OCI-LY3 (cell line): ENCODE measurements at regions not wholly inside any gene's neighbourhood (a gene's known extent, or its start where the extent isn't known, plus 50 kb on each side); places are given as distances from the start of the nearest gene placed in this dataset.

Experiments used
- CTCF ChIP-seq: fragments of 200-600, 300-600 bp; sonication (generic); IDR thresholded peaks from 2 replicates; pipeline ENCODE4 v1.5.1; 2014; ENCODE audit warnings: antibody characterized with exemption, low read length, low read depth
- EZH2phosphoT487 ChIP-seq: fragments of 200-600 bp; shearing (Covaris generic); IDR thresholded peaks from 2 replicates; pipeline ENCODE4 v1.6.1; 2018; ENCODE audit warnings: antibody characterized with exemption, mixed run types, low read depth

DNA sequence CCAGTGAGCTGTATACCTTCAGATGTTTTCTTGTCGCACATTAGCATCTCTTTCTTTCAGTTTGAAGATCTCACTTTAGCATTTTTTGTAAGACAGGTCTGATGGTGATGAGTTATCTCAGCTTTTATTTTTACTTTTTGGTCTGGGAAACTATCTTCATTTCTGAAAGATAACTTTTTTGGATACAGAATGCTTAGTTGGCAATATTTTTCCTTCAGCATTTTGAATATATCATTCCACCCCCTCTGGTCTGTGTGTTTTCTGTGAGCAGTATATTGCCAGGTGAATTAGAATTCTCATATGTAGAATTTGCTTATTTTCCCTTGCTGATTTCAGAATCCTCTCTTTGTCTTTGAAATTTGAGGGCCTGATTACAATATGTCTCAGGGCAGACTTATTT lies 743.3 kb downstream of the PLOD2 start:
- TF ChIP-seq CTCF (no peak), EZH2phosphoT487 (no peak)
